ENCODE measurements at regions not wholly inside any gene's neighbourhood (a gene's known extent, or its start where the extent isn't known, plus 50 kb on each side); places are given as distances from the start of the nearest gene placed in this dataset.
A peak's percentile ranks its signal among the peaks of the same experiment; 100 is the strongest.

- no peak for TF ChIP-seq CHD2 (IDR thresholded peaks at IDR 0.05; ENCODE audit: low read length, partially characterized antibody)
- TF ChIP-seq IRF3 (IDR thresholded peaks at IDR 0.05; ENCODE audit: low read depth, low read length) = no peak
- no peak for TF ChIP-seq GABPA (IDR thresholded peaks at IDR 0.05; ENCODE audit: low read depth)
- TF ChIP-seq CTCF (IDR thresholded peaks at IDR 0.05) = peak; percentile 39
- peak; percentile 12; the same call in 1 of the 2 replicates for TF ChIP-seq RAD21 (IDR thresholded peaks at IDR 0.05; ENCODE audit: low read length)
- TF ChIP-seq YY1 (IDR thresholded peaks at IDR 0.05; ENCODE audit: low read depth) = no peak
- no peak for TF ChIP-seq USF2 (IDR thresholded peaks at IDR 0.05; ENCODE audit: borderline replicate concordance, low read depth, low read length)
- TF ChIP-seq RFX5 (IDR thresholded peaks at IDR 0.05; ENCODE audit: low read length) = no peak
- TF ChIP-seq TAF1 (IDR thresholded peaks at IDR 0.05; ENCODE audit: borderline replicate concordance, low read depth, low read length) = no peak
Measured at GRCh38 chr7:82600531-82600930, 157.0 kb upstream of the CACNA2D1 start.
